Mesendoderm (in vitro differentiated cells): ENCODE measurements at regions not wholly inside any gene's neighbourhood (a gene's known extent, or its start where the extent isn't known, plus 50 kb on each side); places are given as distances from the start of the nearest gene placed in this dataset.

Source experiments
- DNase-seq: peaks from one replicate; pipeline ENCODE4 v3.0.0; 2013
- H2AK5ac ChIP-seq: 2 replicates; pipeline ENCODE4 v1.6.1; 2013; ENCODE audit warnings: low read length, inconsistent platforms
- H2BK120ac ChIP-seq: 2 replicates; pipeline ENCODE4 v1.6.1; 2013; ENCODE audit warnings: low read depth, mild to moderate bottlenecking, low read length, moderate library complexity, mixed read lengths
- H2BK15ac ChIP-seq: replicated peaks from 2 replicates; pipeline ENCODE4 v1.6.1; 2013; ENCODE audit warnings: low read depth, mild to moderate bottlenecking, moderate library complexity
- H2BK5ac ChIP-seq: 2 replicates; pipeline ENCODE4 v1.6.1; 2013; ENCODE audit warnings: low read length, inconsistent platforms
- H3K18ac ChIP-seq: 2 replicates; pipeline ENCODE4 v1.6.1; 2013; ENCODE audit warnings: mild to moderate bottlenecking, low read length, mixed read lengths
- H3K23ac ChIP-seq: one replicate; pipeline ENCODE4 v1.6.1; 2013; ENCODE audit warnings: low read length
- H3K27ac ChIP-seq: 2 replicates; pipeline ENCODE4 v1.5.1; 2013; ENCODE audit warnings: low read depth, mild to moderate bottlenecking, inconsistent platforms, low read length, moderate library complexity
- H3K27me3 ChIP-seq: 2 replicates; pipeline ENCODE4 v1.6.1; 2013; ENCODE audit warnings: low read length, control low read depth, mild to moderate bottlenecking, inconsistent platforms; ENCODE audit not compliant: insufficient read depth, poor library complexity
- H3K36me3 ChIP-seq: 2 replicates; pipeline ENCODE4 v1.6.1; 2013; ENCODE audit warnings: low read length, inconsistent platforms; ENCODE audit not compliant: control insufficient read depth, insufficient read depth
- H3K4ac ChIP-seq: one replicate; pipeline ENCODE4 v1.6.1; 2013; ENCODE audit warnings: low read depth, mild to moderate bottlenecking, low read length, moderate library complexity
- H3K4me1 ChIP-seq: 2 replicates; pipeline ENCODE4 v1.6.1; 2013; ENCODE audit warnings: low read depth, low read length, inconsistent platforms; ENCODE audit not compliant: control insufficient read depth
- H3K4me2 ChIP-seq: 2 replicates; pipeline ENCODE4 v1.6.1; 2013; ENCODE audit warnings: low read length
- H3K4me3 ChIP-seq: 2 replicates; pipeline ENCODE4 v1.5.1; 2013; ENCODE audit warnings: mild to moderate bottlenecking, low read length
- H3K56ac ChIP-seq: one replicate; pipeline ENCODE4 v1.6.1; 2013; ENCODE audit warnings: low read length
- H3K79me1 ChIP-seq: 2 replicates; pipeline ENCODE4 v1.6.1; 2013; ENCODE audit warnings: low read length, inconsistent platforms
- H3K79me2 ChIP-seq: 2 replicates; pipeline ENCODE4 v1.6.1; 2013; ENCODE audit warnings: mild to moderate bottlenecking, low read length; ENCODE audit not compliant: control insufficient read depth, insufficient read depth
- H3K9ac ChIP-seq: 2 replicates; pipeline ENCODE4 v1.6.1; 2013; ENCODE audit warnings: low read length, inconsistent platforms
- H4K5ac ChIP-seq: one replicate; pipeline ENCODE4 v1.6.1; 2013; ENCODE audit warnings: low read length
- H4K8ac ChIP-seq: one replicate; pipeline ENCODE4 v1.6.1; 2013; ENCODE audit warnings: low read depth, mild to moderate bottlenecking, control low read depth, low read length, moderate library complexity
- WGBS: extraction: QIAGEN DNeasy Blood & Tissue Kit; methylation state at CpG from one replicate; pipeline ENCODE4 v1.1.7; 2013; ENCODE audit warnings: low lambda C conversion rate, missing lambda C conversion rate; ENCODE audit not compliant: insufficient coverage; ENCODE audit errors: extremely low coverage; 5-methylcytosine and 5-hydroxymethylcytosine counted together

DNA sequence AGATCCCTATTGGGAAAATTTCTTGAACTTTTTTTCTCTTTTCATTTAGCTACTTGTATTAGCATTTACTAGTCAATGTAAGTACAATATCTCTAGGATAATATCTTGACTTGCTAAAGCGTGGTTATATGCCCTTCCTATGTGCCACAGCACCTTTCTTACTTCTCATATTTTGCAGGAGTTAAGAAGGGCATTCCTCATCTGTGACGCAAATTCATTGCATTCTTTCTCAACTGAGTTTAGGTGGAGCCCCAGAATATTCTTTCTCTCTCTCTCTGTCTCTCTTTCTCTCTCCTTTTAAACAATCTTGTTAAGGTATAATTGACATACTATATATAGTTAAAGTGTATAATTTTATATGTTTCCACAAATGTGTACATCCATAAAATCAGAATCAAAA, 266.1 kb downstream of the RAB38 start:
- Histone ChIP-seq H3K9ac (no peak overlapping the region), H3K36me3 (no peaks in the 10 kb centered on the region), H3K27me3 (no peaks in the 10 kb centered on the region), H4K5ac (no peak overlapping the region), H4K8ac (no peak overlapping the region), H2BK15ac (no peak overlapping the region), H2AK5ac (no peak overlapping the region), H3K27ac (no peak overlapping the region), H2BK120ac (no peak overlapping the region), H2BK5ac (no peak overlapping the region), H3K56ac (no peak overlapping the region), H3K23ac (no peak overlapping the region), H3K4me3 (no peak overlapping the region), H3K18ac (no peak overlapping the region), H3K79me1 (no peaks in the 10 kb centered on the region), H3K79me2 (no peaks in the 10 kb centered on the region), H3K4ac (no peak overlapping the region), H3K4me1 (no peaks in the 10 kb centered on the region), H3K4me2 (no peak overlapping the region)
- WGBS = no CpG with 5 or more reads among the region's 2 CpGs
- DNase-seq = no peak

- Histone ChIP-seq H2BK120ac (no peak overlapping the region), H3K4ac (no peak overlapping the region), H2AK5ac (no peak overlapping the region), H3K27me3 (no peaks in the 10 kb centered on the region), H3K9ac (no peak overlapping the region), H3K36me3 (no peaks in the 10 kb centered on the region), H4K5ac (no peak overlapping the region), H2BK5ac (no peak overlapping the region), H3K79me1 (no peaks in the 10 kb centered on the region), H3K23ac (no peak overlapping the region), H4K8ac (no peak overlapping the region), H3K18ac (no peak overlapping the region), H3K27ac (no peak overlapping the region), H3K4me2 (no peak overlapping the region), H2BK15ac (no peak overlapping the region), H3K79me2 (no peaks in the 10 kb centered on the region), H3K4me1 (no peaks in the 10 kb centered on the region), H3K4me3 (no peak overlapping the region), H3K56ac (no peak overlapping the region)
- peak; percentile 52 for DNase-seq
- whole genome bisulfite sequencing = no CpG with 5 or more reads among the region's 1 CpG
Measured at GRCh38 chr11:87908086-87908485, 267.2 kb downstream of the RAB38 start.

DNA sequence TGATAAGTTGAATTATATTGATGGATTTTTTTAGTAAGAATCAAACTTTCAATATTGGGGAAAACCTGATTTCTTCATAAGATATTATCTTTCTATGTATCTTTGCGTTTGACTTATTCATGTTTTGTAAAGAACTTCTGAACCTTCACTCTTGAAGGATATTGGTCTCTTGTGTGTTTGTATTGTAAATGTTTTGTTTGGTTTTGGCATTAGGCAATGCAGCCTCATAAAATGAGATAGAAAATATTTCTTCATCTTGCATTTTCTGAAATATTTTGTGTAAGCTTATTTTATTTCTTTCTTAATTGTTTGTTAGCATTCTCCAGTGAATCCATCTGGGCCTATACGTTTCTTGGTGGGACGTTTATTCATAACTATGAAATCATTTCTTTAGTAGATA, 271.9 kb downstream of the RAB38 start:
- Histone ChIP-seq H3K27ac (no peak overlapping the region), H3K36me3 (no peaks in the 10 kb centered on the region), H3K4me2 (no peak overlapping the region), H3K9ac (no peak overlapping the region), H3K4me3 (no peak overlapping the region), H3K4me1 (no peaks in the 10 kb centered on the region), H3K27me3 (no peaks in the 10 kb centered on the region), H2AK5ac (no peak overlapping the region), H3K79me2 (no peaks in the 10 kb centered on the region), H2BK5ac (no peak overlapping the region), H3K18ac (no peak overlapping the region), H3K56ac (no peak overlapping the region), H3K79me1 (no peaks in the 10 kb centered on the region), H4K5ac (no peak overlapping the region), H3K4ac (no peak overlapping the region), H2BK120ac (no peak overlapping the region), H4K8ac (no peak overlapping the region), H3K23ac (no peak overlapping the region), H2BK15ac (no peak overlapping the region)
- DNase-seq = no peak
- WGBS = no CpG with 5 or more reads among the region's 3 CpGs

DNA sequence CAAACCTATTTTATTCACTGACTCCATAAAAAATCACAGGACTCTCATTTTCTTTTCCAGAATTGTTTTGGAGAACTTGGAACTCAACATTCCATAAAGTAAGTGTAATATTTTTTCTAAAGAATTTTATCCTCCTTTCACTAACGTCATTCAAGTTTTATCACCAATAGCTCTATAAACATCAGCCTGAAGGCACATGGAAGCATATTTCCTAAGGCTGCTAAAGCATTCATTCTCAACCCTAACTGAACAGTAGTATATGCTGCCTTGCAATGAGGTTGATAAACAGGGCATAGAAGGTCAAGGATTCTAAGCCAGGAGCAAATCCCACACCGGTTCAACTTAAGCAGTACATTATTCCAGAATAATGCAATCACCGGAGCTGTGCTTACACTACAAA, 273.9 kb downstream of the RAB38 start:
- H4K5ac ChIP-seq = no peak overlapping the region
- no peak overlapping the region for H3K4me2 ChIP-seq
- no peak overlapping the region for H4K8ac ChIP-seq
- H2BK5ac ChIP-seq = no peak overlapping the region
- no peak overlapping the region for H3K27ac ChIP-seq
- H2BK15ac ChIP-seq = no peak overlapping the region
- H3K4ac ChIP-seq = no peak overlapping the region
- H3K36me3 ChIP-seq = no peaks in the 10 kb centered on the region
- H3K79me1 ChIP-seq = no peaks in the 10 kb centered on the region
- H3K23ac ChIP-seq = no peak overlapping the region
- WGBS = no CpG with 5 or more reads among the region's 3 CpGs
- H3K79me2 ChIP-seq = no peaks in the 10 kb centered on the region
- H3K9ac ChIP-seq = no peak overlapping the region
- no peak for DNase-seq
- H3K18ac ChIP-seq = no peak overlapping the region
- H3K56ac ChIP-seq = no peak overlapping the region
- no peak overlapping the region for H3K4me3 ChIP-seq
- H3K4me1 ChIP-seq = no peaks in the 10 kb centered on the region
- H3K27me3 ChIP-seq = no peaks in the 10 kb centered on the region
- no peak overlapping the region for H2AK5ac ChIP-seq
- no peak overlapping the region for H2BK120ac ChIP-seq

- Histone ChIP-seq H2BK5ac (no peak overlapping the region), H3K79me2 (no peaks in the 10 kb centered on the region), H3K23ac (no peak overlapping the region), H2BK120ac (no peak overlapping the region), H3K9ac (no peak overlapping the region), H3K36me3 (no peaks in the 10 kb centered on the region), H3K18ac (no peak overlapping the region), H3K27ac (no peak overlapping the region), H3K56ac (no peak overlapping the region), H4K5ac (no peak overlapping the region), H4K8ac (no peak overlapping the region), H3K4me1 (no peaks in the 10 kb centered on the region), H3K4ac (no peak overlapping the region), H2AK5ac (no peak overlapping the region), H2BK15ac (no peak overlapping the region), H3K27me3 (no peaks in the 10 kb centered on the region), H3K4me3 (no peak overlapping the region), H3K4me2 (no peak overlapping the region), H3K79me1 (no peaks in the 10 kb centered on the region)
- no peak for DNase-seq
- no CpG with 5 or more reads among the region's 1 CpG for WGBS
Measured at GRCh38 chr11:87897921-87898320, 277.3 kb downstream of the RAB38 start.

GRCh38 chr11:87897071-87897470, 278.2 kb downstream of the RAB38 start:
- H2BK15ac ChIP-seq = no peak overlapping the region
- H3K9ac ChIP-seq = no peak overlapping the region
- H3K4me3 ChIP-seq = no peak overlapping the region
- H3K79me2 ChIP-seq = no peaks in the 10 kb centered on the region
- H3K4me1 ChIP-seq = no peaks in the 10 kb centered on the region
- no peak overlapping the region for H4K5ac ChIP-seq
- H4K8ac ChIP-seq = no peak overlapping the region
- no peaks in the 10 kb centered on the region for H3K36me3 ChIP-seq
- no peaks in the 10 kb centered on the region for H3K79me1 ChIP-seq
- H2BK5ac ChIP-seq = no peak overlapping the region
- no peak overlapping the region for H3K27ac ChIP-seq
- no peak for DNase-seq
- no peak overlapping the region for H2AK5ac ChIP-seq
- no peak overlapping the region for H3K4me2 ChIP-seq
- H3K56ac ChIP-seq = no peak overlapping the region
- no peaks in the 10 kb centered on the region for H3K27me3 ChIP-seq
- H3K4ac ChIP-seq = no peak overlapping the region
- no peak overlapping the region for H2BK120ac ChIP-seq
- H3K18ac ChIP-seq = no peak overlapping the region
- no peak overlapping the region for H3K23ac ChIP-seq
